D341Med (cell line): ENCODE measurements at regions not wholly inside any gene's neighbourhood (a gene's known extent, or its start where the extent isn't known, plus 50 kb on each side); places are given as distances from the start of the nearest gene placed in this dataset.
"Not testable (repeated sequence)": the region's sequence is repeated elsewhere in the genome, so short reads cannot be mapped to it uniquely, and the experiment has no call there.

Experiments
- DNase-seq: peaks from one replicate; pipeline ENCODE4 v3.0.0; 2012; ENCODE audit warnings: low spot score

DNA sequence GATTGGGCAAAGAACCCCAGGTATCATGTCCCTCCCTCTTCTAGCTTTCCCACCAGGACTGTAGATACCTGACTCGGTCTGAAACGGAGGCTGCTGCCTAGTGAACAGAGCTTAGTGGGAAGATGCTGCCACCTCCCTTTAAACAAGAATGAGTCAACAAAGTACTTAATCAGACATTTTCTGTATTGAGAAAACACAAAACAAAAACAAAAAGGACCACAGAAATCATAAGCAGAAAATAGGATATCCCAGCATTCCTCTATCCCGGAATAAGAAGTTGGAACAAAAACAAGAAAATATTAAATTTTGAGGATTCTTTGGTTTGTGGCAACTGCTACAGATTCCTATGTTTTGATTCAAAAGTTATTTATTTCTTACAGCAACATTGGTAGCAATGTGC lies 51.7 kb upstream of the COL8A1 start:
- no peak for DNase-seq

GRCh38 chr3:99579965-99580364 lies 58.4 kb upstream of the COL8A1 start:
- DNase-seq, result no peak

DNA sequence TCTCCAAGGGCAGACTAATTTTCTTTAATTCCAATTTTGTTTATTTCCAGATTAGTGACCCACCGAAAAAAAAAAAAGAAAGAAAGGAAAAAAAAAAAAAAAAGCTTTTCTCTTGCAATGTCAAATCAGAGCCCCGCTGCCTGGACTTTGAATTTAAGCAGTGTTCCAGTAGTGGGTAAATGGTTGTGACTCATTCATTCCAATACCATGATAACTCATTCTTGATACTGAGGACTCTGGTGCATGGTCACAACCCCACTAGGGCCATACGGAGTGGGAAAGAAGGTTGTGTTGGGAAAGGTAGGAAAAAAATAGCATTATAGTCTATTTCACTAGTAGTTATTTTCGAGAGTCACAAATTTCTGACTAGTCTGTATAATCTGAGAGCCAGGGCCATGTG lies 59.1 kb upstream of the COL8A1 start:
- DNase-seq, result no peak

DNA sequence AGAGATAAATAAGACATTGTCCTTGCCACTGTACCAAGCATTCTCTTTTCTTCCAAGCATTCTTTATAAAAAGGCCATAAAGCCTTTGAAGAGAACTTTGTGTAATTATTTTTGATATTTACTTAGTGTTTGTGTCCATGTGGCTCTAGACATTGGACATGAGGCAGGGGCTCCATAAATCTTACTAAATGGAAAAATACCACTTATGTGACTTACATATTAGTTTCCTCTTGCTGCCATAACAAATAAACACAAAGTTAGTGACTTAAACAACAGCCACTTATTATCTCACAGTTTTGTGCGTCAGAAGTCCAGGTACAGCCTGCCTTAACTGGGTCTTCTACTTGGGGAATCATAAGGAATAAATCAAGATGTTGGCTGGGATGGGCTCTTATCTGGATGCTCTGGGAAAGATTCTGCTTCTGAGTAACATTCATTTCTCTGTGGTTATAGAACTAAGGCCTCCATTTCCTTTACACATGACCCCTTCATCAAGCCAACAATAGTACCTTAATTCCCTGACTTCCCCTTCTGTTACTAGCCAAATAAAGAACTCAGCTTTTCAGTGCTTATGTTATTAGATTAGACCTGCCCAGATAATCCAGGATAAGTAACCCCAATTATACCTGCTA lies 59.9 kb upstream of the COL8A1 start:
- DNase-seq, result no peak

DNA sequence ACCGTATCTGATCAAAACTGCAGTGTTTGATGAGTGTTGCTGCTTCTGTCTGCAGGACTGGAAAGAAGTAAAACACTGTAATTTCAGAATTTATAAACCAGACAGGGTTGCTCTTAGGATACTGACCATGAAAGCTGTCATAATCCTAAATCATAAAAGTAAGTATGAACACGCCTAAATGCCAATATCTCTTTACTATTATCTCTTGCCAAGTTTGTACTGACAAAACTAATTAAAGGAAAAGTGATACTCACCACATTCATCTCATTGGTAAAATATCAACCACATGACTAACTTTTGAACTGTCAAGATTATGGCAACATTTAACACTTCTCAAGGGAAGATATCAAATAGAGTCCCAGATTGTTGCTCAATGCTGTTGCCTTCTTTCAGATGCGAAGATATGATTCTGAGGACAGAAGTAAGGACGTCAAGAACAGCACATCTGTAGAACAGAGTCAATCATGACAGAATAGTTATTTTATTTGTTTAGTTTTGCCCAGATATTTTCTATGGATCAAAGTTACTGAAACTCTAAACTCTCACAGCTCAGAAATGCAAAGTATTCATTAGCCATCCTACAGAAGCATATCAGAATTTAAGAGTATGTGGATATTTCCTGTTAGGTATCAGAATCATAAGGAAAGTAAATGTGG lies 61.4 kb upstream of the COL8A1 start:
- no peak for DNase-seq

GRCh38 chr3:99575683-99576082 lies 62.7 kb upstream of the COL8A1 start:
- no peak for DNase-seq

DNA sequence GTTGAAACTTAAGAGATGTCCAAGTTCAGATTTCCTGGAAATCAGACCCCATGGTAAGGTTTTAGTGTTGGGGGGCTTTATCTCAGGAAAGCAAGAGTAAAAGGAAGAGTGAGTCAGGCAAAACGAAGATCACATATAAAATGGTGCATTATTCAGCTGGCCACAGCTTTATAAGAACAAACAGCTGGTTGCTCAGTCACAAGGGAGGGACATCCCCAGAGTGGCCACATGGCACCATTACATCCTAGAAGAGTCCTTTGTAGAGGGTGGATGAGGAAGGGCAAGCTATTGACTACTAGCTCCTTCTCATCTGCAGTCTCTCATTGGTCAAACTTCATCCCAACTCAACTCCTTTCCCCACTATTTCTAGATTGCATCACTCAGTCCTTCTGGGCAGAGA lies 68.3 kb upstream of the COL8A1 start:
- DNase-seq, result no peak

- DNase-seq, result no peak
Observed at GRCh38 chr3:99568663-99569335, 69.6 kb upstream of the COL8A1 start.

GRCh38 chr3:99565331-99565730 lies 73.1 kb upstream of the COL8A1 start:
- no peak for DNase-seq

DNA sequence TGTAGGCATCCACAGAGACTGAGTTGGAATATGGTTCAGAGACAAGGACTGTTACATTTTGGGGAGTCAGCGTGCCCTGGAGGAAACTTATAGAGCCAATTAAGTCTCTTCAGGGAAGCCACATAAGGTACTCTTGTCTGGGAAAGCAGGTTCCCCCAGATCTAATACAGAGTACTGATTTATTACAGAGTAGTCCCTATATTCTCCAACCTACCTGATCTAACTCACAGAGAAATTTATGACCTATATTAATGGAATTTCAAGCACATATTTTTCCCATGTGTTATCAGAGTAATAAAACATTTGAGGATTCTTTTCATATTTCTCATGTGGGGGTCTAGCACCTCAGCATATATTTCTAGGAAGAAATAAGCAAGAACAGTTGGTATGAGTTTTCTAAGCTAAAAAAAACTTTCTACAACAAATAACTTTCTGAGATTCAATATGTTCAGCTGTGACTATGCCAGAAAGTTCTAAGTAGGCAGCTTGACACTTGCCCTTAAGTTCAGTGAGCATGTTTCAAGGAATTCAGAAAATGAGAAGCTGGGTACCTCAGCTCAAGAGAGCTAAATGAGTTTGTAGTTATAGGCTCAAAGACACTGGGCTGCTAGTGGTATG lies 75.3 kb upstream of the COL8A1 start:
- no peak for DNase-seq

DNA sequence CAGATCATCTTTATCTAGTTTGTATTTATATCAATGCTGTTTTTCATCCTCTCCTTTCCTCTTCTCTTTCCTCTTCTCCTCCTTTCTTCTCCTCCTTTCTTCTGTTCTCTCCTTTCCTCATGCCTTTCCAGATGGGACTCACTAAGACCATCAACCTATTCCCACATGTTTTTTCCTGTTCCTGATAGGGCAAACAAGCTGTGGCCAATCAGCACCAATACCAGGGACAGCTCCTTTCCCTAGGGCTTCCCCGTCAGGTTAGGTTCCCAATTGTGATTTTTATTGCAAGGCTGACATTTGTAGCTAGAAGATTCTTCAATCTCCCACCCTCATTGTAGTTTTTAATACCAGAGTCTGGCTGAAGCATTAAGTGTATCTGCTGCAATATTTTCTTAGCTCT lies 76.3 kb upstream of the COL8A1 start:
- no peak for DNase-seq

DNA sequence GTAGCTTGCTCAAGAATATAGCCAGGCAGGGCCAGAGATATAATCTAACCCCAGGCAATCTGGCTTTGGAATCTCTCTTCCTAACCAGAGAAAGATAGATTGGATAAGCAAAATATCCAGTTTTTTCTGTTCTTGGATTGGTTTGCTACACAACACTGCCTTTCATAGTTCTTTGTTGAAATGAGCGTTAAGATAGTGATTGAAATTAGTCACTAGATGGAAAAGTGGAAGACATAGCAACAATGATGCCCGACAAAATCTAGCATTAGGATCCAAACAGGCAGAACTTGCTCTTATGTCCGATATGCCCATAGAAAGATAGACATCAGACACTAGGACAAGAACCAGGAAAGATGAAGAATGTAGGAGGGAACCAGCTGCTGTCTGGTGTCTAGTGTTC lies 77.3 kb upstream of the COL8A1 start:
- no peak for DNase-seq

GRCh38 chr3:99559196-99559595 lies 79.2 kb upstream of the COL8A1 start:
- DNase-seq, result no peak

DNA sequence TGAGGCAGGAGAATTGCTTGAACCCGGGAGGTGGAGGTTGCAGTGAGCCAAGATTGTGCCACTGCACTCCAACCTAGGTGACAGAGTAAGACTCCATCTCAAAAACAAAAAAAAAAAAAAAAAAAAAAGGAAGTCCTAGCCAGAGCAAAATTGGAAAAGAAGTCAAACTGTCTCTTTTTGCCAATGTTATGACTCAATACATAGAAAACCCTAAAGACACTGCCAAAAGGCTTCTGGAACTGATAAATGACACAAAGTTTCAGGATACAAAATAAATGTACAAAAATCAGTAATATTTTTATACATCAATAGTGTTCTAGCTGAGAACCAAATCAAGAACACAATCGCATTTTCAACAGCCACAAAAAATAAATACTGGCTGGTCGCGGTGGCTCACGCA lies 82.5 kb upstream of the COL8A1 start:
- not testable (repeated sequence) for DNase-seq

DNA sequence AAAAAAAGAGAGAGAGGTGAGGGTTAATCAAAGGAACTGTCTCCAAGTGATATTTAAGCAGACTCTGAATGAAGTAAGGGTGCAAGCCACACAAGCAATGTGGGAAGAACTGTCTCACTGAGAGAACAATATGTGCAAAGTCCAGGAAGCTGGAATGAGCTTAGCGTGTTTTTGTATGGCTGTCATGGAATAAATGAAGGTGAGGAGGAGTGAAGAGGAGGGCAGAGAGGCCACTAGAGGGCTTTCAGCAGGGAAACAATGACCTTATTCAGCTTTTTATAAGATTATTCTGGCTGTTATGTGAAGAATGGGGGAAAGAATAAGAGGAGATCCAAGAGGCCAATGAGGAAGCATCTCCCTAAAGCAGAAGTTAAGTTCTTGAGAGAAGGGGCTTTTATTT lies 86.9 kb upstream of the COL8A1 start:
- no peak for DNase-seq

DNA sequence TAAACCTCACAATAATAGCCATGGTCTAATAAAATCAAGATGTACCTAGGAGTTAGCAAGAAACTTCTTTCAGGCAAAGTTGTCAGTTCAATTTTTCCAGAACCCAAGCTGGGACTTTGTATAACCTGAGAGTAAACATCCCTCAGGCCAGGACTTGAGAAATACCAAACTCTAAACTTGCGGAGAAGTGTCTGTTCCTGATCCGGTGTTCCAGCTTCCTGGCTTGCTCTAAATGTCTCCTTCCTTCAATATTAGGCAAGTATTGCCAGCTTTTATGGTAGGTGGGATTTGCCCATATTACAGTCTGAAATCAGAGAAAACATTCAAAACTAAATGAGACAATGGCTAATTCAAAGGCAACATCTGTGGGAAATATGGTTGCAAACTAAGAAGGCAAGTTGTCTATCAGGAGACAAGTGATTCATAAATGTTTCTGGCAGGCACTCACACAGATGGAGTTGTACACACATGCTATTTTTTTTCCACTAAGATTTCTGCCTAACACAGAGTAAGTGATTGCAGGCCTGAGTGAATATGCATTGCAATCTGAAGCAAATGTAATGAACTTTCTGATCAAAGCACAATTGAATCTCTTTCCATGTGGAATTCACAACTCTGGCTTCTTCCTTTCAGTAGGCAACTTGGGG lies 88.3 kb upstream of the COL8A1 start:
- DNase-seq, result no peak

DNA sequence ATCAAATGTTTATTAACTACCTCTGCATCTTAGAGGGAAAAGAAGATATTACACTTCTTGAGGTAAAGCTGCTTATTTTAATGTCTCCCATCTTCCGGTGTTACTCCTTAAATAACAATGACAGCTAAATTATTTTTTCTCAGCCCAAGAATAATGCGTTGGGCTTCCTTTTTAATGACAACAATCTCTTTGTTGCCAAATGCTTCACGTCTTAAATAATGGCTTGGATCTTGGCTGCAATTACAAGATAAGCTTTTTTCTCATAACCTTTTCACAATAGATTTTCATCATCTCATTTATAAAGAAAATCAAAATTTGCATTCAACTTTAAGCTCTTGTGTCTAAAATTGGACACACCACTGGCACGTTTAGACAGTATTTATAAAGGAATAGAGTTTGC lies 89.2 kb upstream of the COL8A1 start:
- DNase-seq, result no peak

DNA sequence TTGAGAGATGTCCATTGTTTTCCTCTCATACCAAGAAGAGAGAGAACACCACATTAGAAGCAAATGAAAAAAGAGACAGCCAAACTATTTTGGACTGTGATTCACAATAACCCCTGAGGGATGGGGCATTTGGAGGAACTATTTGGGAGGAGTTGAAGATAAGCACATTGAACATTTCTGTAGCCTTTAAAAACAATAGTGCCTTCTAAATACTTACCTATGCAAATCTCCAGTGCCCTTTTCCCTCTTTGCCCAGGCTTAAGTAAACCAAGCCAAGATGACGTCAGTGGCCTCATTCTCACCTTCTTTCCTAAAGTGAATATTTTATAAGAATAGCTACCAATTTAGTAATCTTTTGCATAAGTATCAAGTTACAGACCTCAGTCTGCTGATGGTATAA lies 89.7 kb upstream of the COL8A1 start:
- DNase-seq, result no peak

- no peak for DNase-seq
Observed at GRCh38 chr3:99545941-99546580, 92.3 kb upstream of the COL8A1 start.

- DNase-seq, result peak; percentile 19
Observed at GRCh38 chr3:99544786-99545281, 93.6 kb upstream of the COL8A1 start.

GRCh38 chr3:99543796-99544195 lies 94.6 kb upstream of the COL8A1 start:
- DNase-seq, result no peak
